ENCODE measurements at regions not wholly inside any gene's neighbourhood (a gene's known extent, or its start where the extent isn't known, plus 50 kb on each side); places are given as distances from the start of the nearest gene placed in this dataset.

- TF ChIP-seq CTCF (IDR thresholded peaks at IDR 0.05): no peak
- Histone ChIP-seq H3K9me3 (ENCODE audit: control insufficient read depth, low read length) (no peaks in the 10 kb centered on the region), H2AFZ (no peak overlapping the region), H3K36me3 (ENCODE audit: control insufficient read depth, insufficient read depth, low read length) (no peaks in the 10 kb centered on the region), H3K27ac (no peak overlapping the region), H3K4me3 (ENCODE audit: low read depth, low read length) (no peak overlapping the region), H3K27me3 (ENCODE audit: control insufficient read depth, insufficient read depth, low read length) (no peaks in the 10 kb centered on the region), H3K79me2 (no peaks in the 10 kb centered on the region), H3K9ac (no peak overlapping the region), H3K4me1 (no peaks in the 10 kb centered on the region), H3K4me2 (ENCODE audit: low read length) (no peak overlapping the region)
Measured at GRCh38 chr20:12599494-12599893, 409.3 kb upstream of the SPTLC3 start.

DNA sequence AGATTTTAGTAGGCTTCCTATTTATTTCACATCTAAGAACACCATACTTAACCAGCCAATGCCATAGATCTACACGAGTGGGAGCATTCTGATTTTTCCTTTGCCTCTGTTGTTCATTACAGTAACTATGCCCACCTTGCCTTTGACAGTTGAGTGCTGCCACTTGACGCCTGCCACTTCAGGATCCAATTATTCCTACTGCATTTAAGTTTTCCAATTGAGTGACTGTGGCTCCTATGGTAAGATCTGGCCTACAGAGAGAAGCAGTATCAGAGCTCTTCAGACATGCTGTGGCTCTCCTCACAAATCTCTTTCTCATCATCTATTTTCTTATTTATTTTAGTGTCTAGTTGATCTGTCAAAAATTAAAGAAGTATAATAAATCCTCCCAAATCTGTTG, 403.0 kb upstream of the SPTLC3 start:
- Histone ChIP-seq H2AFZ (no peak overlapping the region), H3K27ac (no peak overlapping the region), H3K4me1 (no peaks in the 10 kb centered on the region), H3K4me3 (ENCODE audit: low read depth, low read length) (no peak overlapping the region), H3K27me3 (ENCODE audit: control insufficient read depth, insufficient read depth, low read length) (no peaks in the 10 kb centered on the region), H3K9me3 (ENCODE audit: control insufficient read depth, low read length) (no peaks in the 10 kb centered on the region), H3K79me2 (no peaks in the 10 kb centered on the region), H3K4me2 (ENCODE audit: low read length) (no peak overlapping the region), H3K36me3 (ENCODE audit: control insufficient read depth, insufficient read depth, low read length) (no peaks in the 10 kb centered on the region), H3K9ac (no peak overlapping the region)
- no peak for TF ChIP-seq CTCF (IDR thresholded peaks at IDR 0.05)

GRCh38 chr20:12610871-12611270, 397.9 kb upstream of the SPTLC3 start:
- H3K9ac ChIP-seq: no peak overlapping the region
- no peak overlapping the region for H3K4me3 ChIP-seq (ENCODE audit: low read depth, low read length)
- H3K9me3 ChIP-seq (ENCODE audit: control insufficient read depth, low read length): no peaks in the 10 kb centered on the region
- no peak overlapping the region for H2AFZ ChIP-seq
- no peaks in the 10 kb centered on the region for H3K27me3 ChIP-seq (ENCODE audit: control insufficient read depth, insufficient read depth, low read length)
- no peaks in the 10 kb centered on the region for H3K36me3 ChIP-seq (ENCODE audit: control insufficient read depth, insufficient read depth, low read length)
- no peaks in the 10 kb centered on the region for H3K4me1 ChIP-seq
- H3K27ac ChIP-seq: no peak overlapping the region
- no peak overlapping the region for H3K4me2 ChIP-seq (ENCODE audit: low read length)
- TF ChIP-seq CTCF (IDR thresholded peaks at IDR 0.05): no peak
- no peaks in the 10 kb centered on the region for H3K79me2 ChIP-seq

- Histone ChIP-seq H3K4me2 (ENCODE audit: low read length) (no peak overlapping the region), H2AFZ (no peak overlapping the region), H3K4me1 (no peaks in the 10 kb centered on the region), H3K9ac (no peak overlapping the region), H3K79me2 (no peaks in the 10 kb centered on the region), H3K9me3 (ENCODE audit: control insufficient read depth, low read length) (peaks cover 4% of the 10 kb centered on the region), H3K36me3 (ENCODE audit: control insufficient read depth, insufficient read depth, low read length) (no peaks in the 10 kb centered on the region), H3K27me3 (ENCODE audit: control insufficient read depth, insufficient read depth, low read length) (no peaks in the 10 kb centered on the region), H3K27ac (no peak overlapping the region), H3K4me3 (ENCODE audit: low read depth, low read length) (no peak overlapping the region)
- no peak for TF ChIP-seq CTCF (IDR thresholded peaks at IDR 0.05)
Measured at GRCh38 chr20:12614764-12615163, 394.0 kb upstream of the SPTLC3 start.

DNA sequence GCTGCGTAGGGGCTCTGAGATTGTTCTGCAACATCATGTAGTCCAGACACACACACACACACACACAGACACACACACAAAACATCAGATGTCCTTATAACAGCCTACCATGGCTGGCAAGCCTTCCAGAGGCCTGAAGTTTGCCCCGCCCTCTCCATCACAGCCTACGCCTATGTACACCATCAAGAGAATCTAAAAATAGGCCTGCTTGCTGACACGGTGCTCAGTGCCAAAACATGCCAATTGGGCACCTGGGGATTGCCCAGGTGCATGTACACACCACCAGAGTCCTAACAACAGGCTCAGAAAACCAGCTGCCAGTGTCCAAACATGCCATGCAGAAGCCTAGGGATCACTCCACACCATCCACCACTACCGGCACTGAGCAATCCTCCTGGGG, 391.7 kb upstream of the SPTLC3 start:
- Histone ChIP-seq H3K4me1 (no peaks in the 10 kb centered on the region), H3K9me3 (ENCODE audit: control insufficient read depth, low read length) (peaks cover 4% of the 10 kb centered on the region), H3K27ac (no peak overlapping the region), H3K27me3 (ENCODE audit: control insufficient read depth, insufficient read depth, low read length) (no peaks in the 10 kb centered on the region), H3K36me3 (ENCODE audit: control insufficient read depth, insufficient read depth, low read length) (no peaks in the 10 kb centered on the region), H2AFZ (no peak overlapping the region), H3K9ac (no peak overlapping the region), H3K79me2 (no peaks in the 10 kb centered on the region), H3K4me2 (ENCODE audit: low read length) (no peak overlapping the region), H3K4me3 (ENCODE audit: low read depth, low read length) (no peak overlapping the region)
- no peak for TF ChIP-seq CTCF (IDR thresholded peaks at IDR 0.05)
